ENCODE measurements at regions not wholly inside any gene's neighbourhood (a gene's known extent, or its start where the extent isn't known, plus 50 kb on each side); places are given as distances from the start of the nearest gene placed in this dataset.

GRCh38 chr15:29917600-29918597, 95.6 kb upstream of the TJP1 start:
- DNase-seq (ENCODE audit: low read depth in 2 of 2), result no peak

GRCh38 chr15:29914511-29914926, 92.3 kb upstream of the TJP1 start:
- no peak for DNase-seq (ENCODE audit: low read depth in 2 of 2)

GRCh38 chr15:29913528-29914135, 91.4 kb upstream of the TJP1 start:
- DNase-seq (ENCODE audit: low read depth in 2 of 2), result no peak

- no peak for DNase-seq (ENCODE audit: low read depth in 2 of 2)
Observed at GRCh38 chr15:29911705-29912104, 89.4 kb upstream of the TJP1 start.

GRCh38 chr15:29910068-29910467, 87.8 kb upstream of the TJP1 start:
- DNase-seq (ENCODE audit: low read depth in 2 of 2), result no peak

GRCh38 chr15:29904757-29905417, 82.6 kb upstream of the TJP1 start:
- no peak for DNase-seq (ENCODE audit: low read depth in 2 of 2)

GRCh38 chr15:29903785-29904464, 81.7 kb upstream of the TJP1 start:
- DNase-seq (ENCODE audit: low read depth in 2 of 2), result no peak

GRCh38 chr15:29903028-29903427, 80.8 kb upstream of the TJP1 start:
- DNase-seq (ENCODE audit: low read depth in 2 of 2), result no peak

GRCh38 chr15:29900237-29901189, 78.2 kb upstream of the TJP1 start:
- no peak for DNase-seq (ENCODE audit: low read depth in 2 of 2)

- DNase-seq (ENCODE audit: low read depth in 2 of 2), result no peak
Observed at GRCh38 chr15:29896062-29896461, 73.8 kb upstream of the TJP1 start.

- DNase-seq (ENCODE audit: low read depth in 2 of 2), result no peak
Observed at GRCh38 chr15:29891096-29891457, 68.8 kb upstream of the TJP1 start.

- no peak for DNase-seq (ENCODE audit: low read depth in 2 of 2)
Observed at GRCh38 chr15:29890336-29891095, 68.2 kb upstream of the TJP1 start.

- no peak for DNase-seq (ENCODE audit: low read depth in 2 of 2)
Observed at GRCh38 chr15:29889542-29890329, 67.5 kb upstream of the TJP1 start.

GRCh38 chr15:29888646-29889045, 66.4 kb upstream of the TJP1 start:
- no peak for DNase-seq (ENCODE audit: low read depth in 2 of 2)

GRCh38 chr15:29887721-29888120, 65.5 kb upstream of the TJP1 start:
- DNase-seq (ENCODE audit: low read depth in 2 of 2), result no peak

- no peak for DNase-seq (ENCODE audit: low read depth in 2 of 2)
Observed at GRCh38 chr15:29885183-29885582, 62.9 kb upstream of the TJP1 start.

GRCh38 chr15:29883126-29883525, 60.9 kb upstream of the TJP1 start:
- no peak for DNase-seq (ENCODE audit: low read depth in 2 of 2)

GRCh38 chr15:29880886-29881285, 58.6 kb upstream of the TJP1 start:
- no peak for DNase-seq (ENCODE audit: low read depth in 2 of 2)

GRCh38 chr15:29880341-29880740, 58.1 kb upstream of the TJP1 start:
- DNase-seq (ENCODE audit: low read depth in 2 of 2), result no peak
